Neural cell (in vitro differentiated cells): ENCODE measurements at regions not wholly inside any gene's neighbourhood (a gene's known extent, or its start where the extent isn't known, plus 50 kb on each side); places are given as distances from the start of the nearest gene placed in this dataset.

Experiments
- H2AFZ ChIP-seq: fragments of 200-600, 300-800 bp; sonication (generic), shearing (Covaris generic); 2 replicates; pipeline ENCODE4 v1.6.0; 2014; ENCODE audit warnings: low read depth, mild to moderate bottlenecking, antibody characterized with exemption, low read length, moderate library complexity
- H3F3A ChIP-seq: fragments of 200-600 bp; shearing (Covaris generic); 2 replicates; pipeline ENCODE4 v1.6.1; 2016; ENCODE audit warnings: mild to moderate bottlenecking, moderate library complexity, mixed read lengths, antibody characterized with exemption, low read length; ENCODE audit not compliant: insufficient read depth, poor library complexity, severe bottlenecking
- H3K27ac ChIP-seq: fragments of 200-600, 300-800 bp; sonication (generic), shearing (Covaris generic); 2 replicates; pipeline ENCODE4 v1.5.1; 2014; ENCODE audit warnings: mild to moderate bottlenecking, low read length, moderate library complexity
- H3K27me3 ChIP-seq: fragments of 300-800, 200-600 bp; sonication (generic), shearing (Covaris generic); 2 replicates; pipeline ENCODE4 v1.6.0; 2014; ENCODE audit warnings: mild to moderate bottlenecking, low read depth, low read length, moderate library complexity; ENCODE audit not compliant: insufficient read depth
- H3K36me3 ChIP-seq: fragments of 300-800, 200-600 bp; sonication (generic), shearing (Covaris generic); 2 replicates; pipeline ENCODE4 v1.5.1; 2014; ENCODE audit warnings: mild to moderate bottlenecking, antibody characterized with exemption, low read length, moderate library complexity; ENCODE audit not compliant: insufficient read depth
- H3K4me2 ChIP-seq: fragments of 300-800, 200-600 bp; sonication (generic), shearing (Covaris generic); 2 replicates; pipeline ENCODE4 v1.6.0; 2014; ENCODE audit warnings: mild to moderate bottlenecking, low read length
- H3K4me3 ChIP-seq: fragments of 300-800, 200-600 bp; sonication (generic), shearing (Covaris generic); 2 replicates; pipeline ENCODE4 v1.5.1; 2014; ENCODE audit warnings: mild to moderate bottlenecking, low read length, moderate library complexity
- H3K79me2 ChIP-seq: fragments of 200-600 bp; shearing (Covaris generic); replicated peaks from 2 replicates; pipeline ENCODE4 v1.6.0; 2014; ENCODE audit warnings: mild to moderate bottlenecking, low read length, moderate library complexity; ENCODE audit not compliant: insufficient read depth
- H3K9ac ChIP-seq: fragments of 300-800, 200-600 bp; sonication (generic), shearing (Covaris generic); 2 replicates; pipeline ENCODE4 v1.6.1; 2016; ENCODE audit warnings: mild to moderate bottlenecking, low read length, mixed read lengths
- H3K9me2 ChIP-seq: fragments of 200-600 bp; shearing (Covaris generic); 2 replicates; pipeline ENCODE4 v1.6.1; 2016; ENCODE audit warnings: mild to moderate bottlenecking, low read length, mixed read lengths; ENCODE audit not compliant: insufficient read depth
- H3K9me3 ChIP-seq: fragments of 200-600, 300-800 bp; sonication (generic), shearing (Covaris generic); 2 replicates; pipeline ENCODE4 v1.6.1; 2016; ENCODE audit warnings: mild to moderate bottlenecking, mixed run types, low read length, moderate library complexity, mixed read lengths
- H4K20me1 ChIP-seq: fragments of 200-600 bp; shearing (Covaris generic); 2 replicates; pipeline ENCODE4 v1.6.1; 2016; ENCODE audit warnings: mild to moderate bottlenecking, mixed run types; ENCODE audit not compliant: insufficient read depth
- CTCF ChIP-seq: fragments of 450-650 bp; IDR thresholded peaks from 2 replicates; pipeline ENCODE4 v1.5.1; 2014; ENCODE audit warnings: antibody characterized with exemption, mild to moderate bottlenecking, moderate library complexity; ENCODE audit not compliant: poor library complexity, severe bottlenecking
- EP300 ChIP-seq: fragments of 450-650 bp; conservative IDR thresholded peaks from 2 replicates; pipeline ENCODE4 v1.6.1; 2014; ENCODE audit warnings: antibody characterized with exemption, mild to moderate bottlenecking, moderate library complexity; ENCODE audit not compliant: poor library complexity, severe bottlenecking
- EZH2 ChIP-seq: fragments of 200-600, 300-800 bp; shearing (Covaris generic), sonication (generic); IDR thresholded peaks from 2 replicates; pipeline ENCODE4 v1.6.1; 2014; ENCODE audit warnings: antibody characterized with exemption, low read length, borderline replicate concordance, mild to moderate bottlenecking; ENCODE audit not compliant: insufficient read depth, poor library complexity, severe bottlenecking
- MXI1 ChIP-seq: fragments of 450-650 bp; conservative IDR thresholded peaks from 2 replicates; pipeline ENCODE4 v1.6.1; 2014; ENCODE audit warnings: antibody characterized with exemption, mild to moderate bottlenecking; ENCODE audit not compliant: poor library complexity, severe bottlenecking
- POLR2AphosphoS5 ChIP-seq: IDR thresholded peaks from 2 replicates; pipeline ENCODE4 v1.6.1; 2012
- RAD21 ChIP-seq: fragments of 450-650 bp; conservative IDR thresholded peaks from 2 replicates; pipeline ENCODE4 v1.6.1; 2014; ENCODE audit warnings: antibody characterized with exemption, mild to moderate bottlenecking, moderate library complexity
- SMC3 ChIP-seq: fragments of 450-650 bp; conservative IDR thresholded peaks from 2 replicates; pipeline ENCODE4 v1.6.1; 2014; ENCODE audit warnings: antibody characterized with exemption, mild to moderate bottlenecking, moderate library complexity; ENCODE audit not compliant: poor library complexity
- TAF1 ChIP-seq: IDR thresholded peaks from 2 replicates; pipeline ENCODE4 v1.6.1; 2012; ENCODE audit warnings: low read depth
- TF ChIP-seq, protein P1 (sequence below): IDR thresholded peaks from 2 replicates; pipeline ENCODE4 v1.6.1; 2012; ENCODE audit warnings: borderline replicate concordance

DNA sequence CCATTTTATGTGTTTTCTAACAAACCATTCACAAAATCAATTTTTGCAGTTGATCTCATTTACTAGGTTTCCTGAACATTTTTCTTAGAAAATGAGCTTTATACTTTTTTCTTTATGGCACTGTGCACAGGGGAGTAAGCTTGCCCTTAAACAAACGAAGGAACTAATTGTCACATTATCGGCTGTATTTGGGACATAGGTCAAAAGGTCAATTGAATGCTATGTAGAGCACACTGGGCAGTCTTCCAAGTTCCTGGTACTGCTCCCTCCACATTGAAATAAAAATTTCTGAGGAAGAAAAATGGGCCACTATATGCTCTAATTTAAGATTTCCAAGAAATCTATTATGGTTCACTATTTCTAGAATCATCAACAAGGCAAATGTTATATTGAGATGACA is 93.6 kb upstream of the TMEFF2 start:
- Histone ChIP-seq H3K4me3 (no peak overlapping the region), H2AFZ (no peak overlapping the region), H3K36me3 (no peaks in the 10 kb centered on the region), H4K20me1 (no peaks in the 10 kb centered on the region), H3K9me2 (no peaks in the 10 kb centered on the region), H3K9ac (no peak overlapping the region), H3K27ac (no peak overlapping the region), H3K9me3 (no peaks in the 10 kb centered on the region), H3F3A (no peaks in the 10 kb centered on the region), H3K27me3 (no peaks in the 10 kb centered on the region), H3K4me2 (no peak overlapping the region), H3K79me2 (no peaks in the 10 kb centered on the region)
- TF ChIP-seq SMC3 (no peak), POLR2AphosphoS5 (no peak), EP300 (no peak), TAF1 (no peak), MXI1 (no peak), EZH2 (no peak), CTCF (no peak), RAD21 (no peak)
- TF ChIP-seq, protein P1, sequence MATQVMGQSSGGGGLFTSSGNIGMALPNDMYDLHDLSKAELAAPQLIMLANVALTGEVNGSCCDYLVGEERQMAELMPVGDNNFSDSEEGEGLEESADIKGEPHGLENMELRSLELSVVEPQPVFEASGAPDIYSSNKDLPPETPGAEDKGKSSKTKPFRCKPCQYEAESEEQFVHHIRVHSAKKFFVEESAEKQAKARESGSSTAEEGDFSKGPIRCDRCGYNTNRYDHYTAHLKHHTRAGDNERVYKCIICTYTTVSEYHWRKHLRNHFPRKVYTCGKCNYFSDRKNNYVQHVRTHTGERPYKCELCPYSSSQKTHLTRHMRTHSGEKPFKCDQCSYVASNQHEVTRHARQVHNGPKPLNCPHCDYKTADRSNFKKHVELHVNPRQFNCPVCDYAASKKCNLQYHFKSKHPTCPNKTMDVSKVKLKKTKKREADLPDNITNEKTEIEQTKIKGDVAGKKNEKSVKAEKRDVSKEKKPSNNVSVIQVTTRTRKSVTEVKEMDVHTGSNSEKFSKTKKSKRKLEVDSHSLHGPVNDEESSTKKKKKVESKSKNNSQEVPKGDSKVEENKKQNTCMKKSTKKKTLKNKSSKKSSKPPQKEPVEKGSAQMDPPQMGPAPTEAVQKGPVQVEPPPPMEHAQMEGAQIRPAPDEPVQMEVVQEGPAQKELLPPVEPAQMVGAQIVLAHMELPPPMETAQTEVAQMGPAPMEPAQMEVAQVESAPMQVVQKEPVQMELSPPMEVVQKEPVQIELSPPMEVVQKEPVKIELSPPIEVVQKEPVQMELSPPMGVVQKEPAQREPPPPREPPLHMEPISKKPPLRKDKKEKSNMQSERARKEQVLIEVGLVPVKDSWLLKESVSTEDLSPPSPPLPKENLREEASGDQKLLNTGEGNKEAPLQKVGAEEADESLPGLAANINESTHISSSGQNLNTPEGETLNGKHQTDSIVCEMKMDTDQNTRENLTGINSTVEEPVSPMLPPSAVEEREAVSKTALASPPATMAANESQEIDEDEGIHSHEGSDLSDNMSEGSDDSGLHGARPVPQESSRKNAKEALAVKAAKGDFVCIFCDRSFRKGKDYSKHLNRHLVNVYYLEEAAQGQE = no peak

- Histone ChIP-seq H2AFZ (no peak overlapping the region), H3K27ac (no peak overlapping the region), H3F3A (no peaks in the 10 kb centered on the region), H3K36me3 (no peaks in the 10 kb centered on the region), H3K4me3 (no peak overlapping the region), H3K9ac (no peak overlapping the region), H3K9me3 (no peaks in the 10 kb centered on the region), H4K20me1 (no peaks in the 10 kb centered on the region), H3K79me2 (no peaks in the 10 kb centered on the region), H3K4me2 (no peak overlapping the region), H3K9me2 (no peaks in the 10 kb centered on the region), H3K27me3 (no peaks in the 10 kb centered on the region)
- TF ChIP-seq SMC3 (peak; percentile 24), CTCF (no peak), TAF1 (no peak), MXI1 (no peak), POLR2AphosphoS5 (no peak), RAD21 (peak; percentile 42)
- TF ChIP-seq, protein P1 = no peak
These were observed 91.5 kb upstream of the TMEFF2 start for GRCh38 chr2:192286093-192286701.
